ENCODE measurements at regions not wholly inside any gene's neighbourhood (a gene's known extent, or its start where the extent isn't known, plus 50 kb on each side); places are given as distances from the start of the nearest gene placed in this dataset.

DNA sequence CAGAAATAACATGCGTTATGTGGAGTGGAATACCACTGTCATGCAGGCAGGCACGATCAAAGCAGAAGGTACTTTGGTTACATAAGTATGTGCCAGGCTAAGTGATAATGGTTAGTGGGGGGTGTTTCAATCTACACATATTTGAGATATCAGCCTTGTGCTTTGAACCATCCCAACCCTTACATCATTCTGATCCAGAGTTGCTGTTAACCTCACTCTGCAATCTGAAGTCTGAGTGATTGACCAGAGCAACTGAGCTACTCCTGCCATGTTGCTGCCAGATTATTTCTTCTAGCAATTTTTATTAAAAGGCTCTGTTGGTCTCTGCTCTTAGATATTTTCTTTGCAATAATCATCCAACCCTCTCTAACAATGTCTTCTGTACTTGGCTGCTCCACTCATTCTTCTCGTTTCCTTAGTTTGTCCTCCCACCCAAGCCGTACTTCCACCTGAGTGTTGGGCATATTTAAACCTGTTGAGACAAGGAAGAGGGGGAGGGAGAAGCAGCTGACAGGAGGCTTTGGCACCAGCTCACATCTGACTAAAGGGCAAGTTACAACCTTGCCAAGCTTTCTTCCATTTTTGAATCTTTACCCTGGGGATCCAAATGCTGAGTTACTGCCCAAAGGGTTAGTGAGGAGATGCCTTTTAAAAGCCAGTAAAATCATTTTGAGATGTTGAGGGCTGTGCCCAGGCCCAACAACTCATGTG is 114.1 kb upstream of the SESN3 start:
- TF ChIP-seq CTCF (IDR thresholded peaks at IDR 0.05) = no peak
- no peaks in the 10 kb centered on the region for H3K27me3 Mint-ChIP-seq (ENCODE audit: low read depth)
- no peak overlapping the region for H3K27ac Mint-ChIP-seq (ENCODE audit: unreplicated experiment)

DNA sequence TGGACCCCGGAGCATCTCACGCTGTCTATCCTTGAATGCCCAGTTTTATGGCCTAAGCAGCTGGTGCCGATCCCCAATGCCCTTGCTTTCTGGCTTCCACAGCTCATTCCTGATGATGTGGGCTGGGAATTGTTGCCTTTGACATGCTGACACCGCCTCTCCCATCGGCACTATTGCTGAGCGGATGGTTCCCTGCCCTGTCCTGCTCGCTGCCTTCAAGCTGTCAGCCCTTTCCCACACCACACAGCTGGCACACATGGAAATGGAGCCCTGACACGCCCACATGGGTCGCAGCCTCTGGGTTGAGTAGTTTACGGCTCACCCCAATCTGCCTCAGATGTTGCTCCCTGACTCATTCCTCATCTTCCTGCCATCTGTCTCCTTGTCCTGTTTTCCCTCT is 110.2 kb upstream of the SESN3 start:
- no peak overlapping the region for H3K4me3 Mint-ChIP-seq (ENCODE audit: unreplicated experiment)

More for the DNA sequence above, 114.1 kb upstream of the SESN3 start:
- peaks cover 7% of the 10 kb centered on the region for H3K4me1 Mint-ChIP-seq (ENCODE audit: low read depth)
- no peak overlapping the region for H3K4me3 Mint-ChIP-seq (ENCODE audit: unreplicated experiment)
- H3K9me3 Mint-ChIP-seq (ENCODE audit: low read depth) = peaks cover 19% of the 10 kb centered on the region
- DNase-seq (ENCODE audit: low spot score) = no peak
- peaks cover 10% of the 10 kb centered on the region for H3K36me3 Mint-ChIP-seq (ENCODE audit: low read depth)

DNA sequence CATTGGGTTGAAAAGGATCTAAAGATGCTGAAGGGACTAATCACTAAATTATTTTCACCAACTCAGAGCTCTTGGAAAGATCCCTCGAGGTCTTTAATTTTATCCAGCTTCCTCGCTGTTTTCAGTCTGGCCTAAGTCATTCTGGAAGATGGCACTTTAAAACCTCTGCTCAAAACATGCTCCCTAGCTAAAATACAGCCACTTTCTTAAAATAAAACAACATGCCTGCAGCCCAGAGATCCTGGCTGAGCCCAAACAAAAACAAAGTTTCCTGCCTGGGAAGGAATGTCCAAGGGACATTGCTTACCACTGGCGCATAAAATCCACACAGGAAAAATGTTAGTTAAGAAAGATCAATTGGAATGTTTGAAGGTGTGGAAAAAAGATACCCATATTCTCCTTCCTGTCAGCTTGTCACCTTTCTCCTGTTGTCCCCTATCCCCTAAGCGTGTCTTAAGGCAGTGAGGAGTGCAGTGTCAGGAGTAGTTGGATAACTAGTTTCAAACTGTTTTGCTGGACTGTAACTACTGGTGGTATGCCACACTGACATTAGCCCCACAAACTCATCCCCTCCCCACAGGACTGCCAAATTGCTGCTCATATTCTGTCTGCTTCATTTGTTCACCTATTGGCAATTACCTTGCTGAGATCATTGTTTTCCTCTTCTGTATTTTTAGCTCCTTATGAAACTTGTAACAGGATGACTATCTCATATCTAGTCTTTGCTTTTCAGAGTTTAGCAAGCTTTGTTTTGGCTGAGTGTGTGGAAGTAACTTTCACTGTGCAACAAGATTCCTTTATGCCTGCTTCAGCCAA is 108.3 kb upstream of the SESN3 start:
- no peak for DNase-seq (ENCODE audit: low spot score)
- Mint-ChIP-seq H3K27me3 (ENCODE audit: low read depth) (no peaks in the 10 kb centered on the region), H3K4me1 (ENCODE audit: low read depth) (peaks cover 7% of the 10 kb centered on the region), H3K9me3 (ENCODE audit: low read depth) (no peaks in the 10 kb centered on the region), H3K27ac (ENCODE audit: unreplicated experiment) (no peak overlapping the region), H3K4me3 (ENCODE audit: unreplicated experiment) (no peak overlapping the region), H3K36me3 (ENCODE audit: low read depth) (peaks cover 2% of the 10 kb centered on the region)
- no peak for TF ChIP-seq CTCF (IDR thresholded peaks at IDR 0.05)

More for the DNA sequence above, 110.2 kb upstream of the SESN3 start:
- no peak for DNase-seq (ENCODE audit: low spot score)
- peaks cover 2% of the 10 kb centered on the region for H3K36me3 Mint-ChIP-seq (ENCODE audit: low read depth)
- no peaks in the 10 kb centered on the region for H3K9me3 Mint-ChIP-seq (ENCODE audit: low read depth)
- no peak overlapping the region for H3K27ac Mint-ChIP-seq (ENCODE audit: unreplicated experiment)
- no peak for TF ChIP-seq CTCF (IDR thresholded peaks at IDR 0.05)
- peaks cover 3% of the 10 kb centered on the region for H3K4me1 Mint-ChIP-seq (ENCODE audit: low read depth)
- no peaks in the 10 kb centered on the region for H3K27me3 Mint-ChIP-seq (ENCODE audit: low read depth)

GRCh38 chr11:95338430-95338991 is 107.5 kb upstream of the SESN3 start:
- H3K4me3 Mint-ChIP-seq (ENCODE audit: unreplicated experiment) = no peak overlapping the region
- H3K36me3 Mint-ChIP-seq (ENCODE audit: low read depth) = peaks cover 5% of the 10 kb centered on the region
- H3K9me3 Mint-ChIP-seq (ENCODE audit: low read depth) = no peaks in the 10 kb centered on the region
- no peak for TF ChIP-seq CTCF (IDR thresholded peaks at IDR 0.05)
- H3K27me3 Mint-ChIP-seq (ENCODE audit: low read depth) = no peaks in the 10 kb centered on the region
- no peak for DNase-seq (ENCODE audit: low spot score)
- no peak overlapping the region for H3K27ac Mint-ChIP-seq (ENCODE audit: unreplicated experiment)
- peaks cover 7% of the 10 kb centered on the region for H3K4me1 Mint-ChIP-seq (ENCODE audit: low read depth)

GRCh38 chr11:95337972-95338429 is 107.0 kb upstream of the SESN3 start:
- H3K4me1 Mint-ChIP-seq (ENCODE audit: low read depth) = peaks cover 7% of the 10 kb centered on the region
- H3K36me3 Mint-ChIP-seq (ENCODE audit: low read depth) = peaks cover 5% of the 10 kb centered on the region
- no peak overlapping the region for H3K4me3 Mint-ChIP-seq (ENCODE audit: unreplicated experiment)
- no peaks in the 10 kb centered on the region for H3K27me3 Mint-ChIP-seq (ENCODE audit: low read depth)
- H3K27ac Mint-ChIP-seq (ENCODE audit: unreplicated experiment) = no peak overlapping the region
- no peak for TF ChIP-seq CTCF (IDR thresholded peaks at IDR 0.05)
- DNase-seq (ENCODE audit: low spot score) = no peak
- no peaks in the 10 kb centered on the region for H3K9me3 Mint-ChIP-seq (ENCODE audit: low read depth)

All from chondrocyte (in vitro differentiated cells).